Activated naive CD8-positive, alpha-beta T cell treated with anti-CD3 and anti-CD28 coated beads, Interleukin-2, amount 50 U/mL, for 24 hours (primary cell): ENCODE measurements at regions not wholly inside any gene's neighbourhood (a gene's known extent, or its start where the extent isn't known, plus 50 kb on each side); places are given as distances from the start of the nearest gene placed in this dataset.

Source experiments
- ATAC-seq: fragments of 150-1000 bp; cut with Tn5 transposase; one replicate; pipeline ENCODE4 v1.10.0; 2021
- DNase-seq: peaks from one replicate; pipeline ENCODE4 v3.0.0; 2021
- H3K27ac Mint-ChIP-seq: one replicate; pipeline ENCODE4 v1.8.0; 2021; ENCODE audit warnings: mild to moderate bottlenecking, mixed read lengths
- H3K27me3 Mint-ChIP-seq: one replicate; pipeline ENCODE4 v1.8.0; 2021; ENCODE audit warnings: mixed read lengths
- H3K36me3 Mint-ChIP-seq: one replicate; pipeline ENCODE4 v1.8.0; 2021; ENCODE audit warnings: low read depth, mixed read lengths
- H3K4me1 Mint-ChIP-seq: one replicate; pipeline ENCODE4 v1.8.0; 2021; ENCODE audit warnings: mixed read lengths
- H3K4me3 Mint-ChIP-seq: one replicate; pipeline ENCODE4 v1.8.0; 2021; ENCODE audit warnings: mild to moderate bottlenecking, moderate library complexity, mixed read lengths
- H3K9me3 Mint-ChIP-seq: one replicate; pipeline ENCODE4 v1.8.0; 2021; ENCODE audit warnings: mixed read lengths

DNA sequence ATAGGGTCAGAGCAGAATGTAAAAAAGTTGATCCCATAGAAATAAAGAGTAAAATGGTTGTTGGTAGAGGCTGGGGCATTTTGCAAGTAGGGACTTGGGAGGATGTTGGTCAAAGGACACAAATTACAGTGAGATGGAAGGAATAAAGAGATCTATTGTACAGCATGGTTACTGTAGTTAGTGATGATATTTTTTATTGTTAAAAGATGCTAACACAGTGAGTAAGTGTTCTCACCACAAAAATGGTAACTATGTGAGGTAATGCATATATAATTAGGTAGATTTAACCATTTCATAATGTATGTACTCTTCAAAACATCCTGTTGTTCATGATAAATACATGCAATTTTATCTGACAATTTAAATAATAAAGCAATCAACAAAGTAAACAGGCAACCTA, 280.7 kb upstream of the MAGI2 start:
- peaks cover 40% of the 10 kb centered on the region for H3K9me3 Mint-ChIP-seq
- no peak overlapping the region for H3K27ac Mint-ChIP-seq
- ATAC-seq (no peak), DNase-seq (no peak)
- no peaks in the 10 kb centered on the region for H3K27me3 Mint-ChIP-seq
- H3K36me3 Mint-ChIP-seq = no peaks in the 10 kb centered on the region
- H3K4me1 Mint-ChIP-seq = no peaks in the 10 kb centered on the region
- H3K4me3 Mint-ChIP-seq = no peak overlapping the region

DNA sequence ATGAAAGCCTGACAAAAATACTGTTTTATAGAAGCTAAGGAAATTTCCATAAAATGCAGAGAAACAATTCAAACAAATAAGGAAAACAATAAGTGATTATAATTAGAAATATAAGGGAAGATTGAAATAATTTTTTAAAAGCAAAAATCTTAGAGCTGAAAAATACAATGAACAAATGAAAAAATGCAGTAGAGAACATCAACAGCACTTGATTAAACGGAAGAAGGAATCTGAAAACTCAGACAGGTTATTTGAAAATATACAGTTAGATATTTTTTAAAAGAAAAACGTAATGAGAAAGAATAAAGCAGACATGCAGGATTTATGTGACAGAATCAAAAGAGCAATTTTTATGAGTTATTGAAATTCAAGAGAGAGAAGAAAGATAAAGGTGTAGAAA, 279.1 kb upstream of the MAGI2 start:
- no peak overlapping the region for H3K4me3 Mint-ChIP-seq
- no peak for ATAC-seq

DNA sequence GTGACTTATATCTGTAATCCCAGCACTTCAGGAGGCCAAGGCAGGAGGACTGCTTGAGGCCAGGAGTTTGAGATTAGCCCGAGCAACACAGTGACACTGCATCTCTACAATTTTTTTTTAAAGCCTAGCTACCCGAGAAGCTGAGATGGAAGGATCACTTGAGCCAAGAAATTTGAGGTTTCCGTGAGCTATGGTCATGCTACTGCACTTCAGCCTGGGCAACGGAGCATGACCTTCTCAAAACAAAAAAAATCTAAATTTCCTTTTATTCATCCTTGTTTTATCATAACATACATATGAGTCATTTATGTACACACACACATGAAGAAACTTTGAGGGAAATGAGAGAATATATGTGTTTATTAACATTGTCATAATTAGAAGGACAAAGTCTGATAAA, 277.5 kb upstream of the MAGI2 start:
- no peak for ATAC-seq
- no peak for DNase-seq
- Mint-ChIP-seq H3K36me3 (no peaks in the 10 kb centered on the region), H3K27ac (no peak overlapping the region), H3K9me3 (peaks cover 40% of the 10 kb centered on the region), H3K27me3 (no peaks in the 10 kb centered on the region), H3K4me3 (no peak overlapping the region), H3K4me1 (no peaks in the 10 kb centered on the region)

More for the DNA sequence above, 279.1 kb upstream of the MAGI2 start:
- Mint-ChIP-seq H3K4me1 (no peaks in the 10 kb centered on the region), H3K36me3 (no peaks in the 10 kb centered on the region), H3K27ac (no peak overlapping the region), H3K27me3 (no peaks in the 10 kb centered on the region), H3K9me3 (peaks cover 40% of the 10 kb centered on the region)
- no peak for DNase-seq

DNA sequence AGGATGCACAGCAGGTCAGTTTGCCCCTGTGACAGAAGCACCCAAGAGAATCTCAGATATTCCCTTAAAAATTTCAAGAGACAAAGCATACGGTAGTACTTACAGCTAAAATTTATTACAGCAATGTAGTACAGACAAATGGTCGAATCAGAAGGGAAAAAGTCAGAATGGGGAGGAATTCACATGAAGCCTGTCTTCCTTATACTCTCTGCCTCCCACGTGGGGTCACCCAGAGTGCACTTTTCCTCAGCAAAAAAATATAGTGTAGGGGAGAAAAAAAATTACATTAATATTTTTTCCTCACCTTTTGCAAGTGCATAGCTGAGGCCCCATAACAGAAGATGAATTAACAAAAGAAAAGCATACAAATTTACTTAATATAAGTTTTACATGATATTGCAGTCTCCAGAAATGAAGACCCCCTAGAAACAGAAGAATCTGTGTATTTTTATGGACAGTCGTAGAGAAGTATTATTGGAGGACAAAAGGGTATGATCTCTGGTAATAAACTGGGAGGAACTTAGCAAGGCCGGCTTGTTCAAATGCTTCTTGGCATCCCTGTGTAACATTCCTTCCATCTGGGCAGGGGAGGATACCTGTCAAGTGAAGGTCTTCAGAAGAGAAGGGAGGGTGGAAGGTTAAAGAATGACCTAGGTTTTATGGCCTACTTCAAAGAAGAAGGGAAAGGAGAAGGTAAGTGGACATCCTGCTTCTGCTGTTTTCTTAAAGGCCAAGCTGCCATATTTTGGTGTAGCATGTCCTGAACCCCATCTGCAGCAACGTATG, 270.6 kb upstream of the MAGI2 start:
- H3K4me3 Mint-ChIP-seq = no peak overlapping the region

DNA sequence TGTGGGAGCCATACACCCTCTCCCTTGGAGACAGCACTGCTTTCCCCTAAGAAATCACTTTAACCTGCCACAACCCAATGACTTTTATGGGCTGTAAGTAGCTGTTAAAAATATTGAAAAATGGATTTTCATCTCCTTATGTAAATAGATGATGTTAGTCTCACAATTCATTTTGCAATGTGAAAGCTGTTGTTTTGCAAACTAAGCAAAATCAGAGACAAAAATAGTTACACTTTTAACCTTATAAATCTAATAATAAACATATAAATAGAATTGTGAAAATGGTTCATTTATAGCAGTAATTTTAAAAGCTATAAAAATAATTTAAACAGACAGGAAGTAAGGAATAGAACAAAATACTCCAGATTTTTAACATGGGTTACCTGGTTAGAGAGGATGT, 268.8 kb upstream of the MAGI2 start:
- no peaks in the 10 kb centered on the region for H3K4me1 Mint-ChIP-seq
- H3K27me3 Mint-ChIP-seq = no peaks in the 10 kb centered on the region
- H3K4me3 Mint-ChIP-seq = no peak overlapping the region
- ATAC-seq (no peak), DNase-seq (no peak)
- no peak overlapping the region for H3K27ac Mint-ChIP-seq
- no peaks in the 10 kb centered on the region for H3K9me3 Mint-ChIP-seq
- H3K36me3 Mint-ChIP-seq = no peaks in the 10 kb centered on the region

More for the DNA sequence above, 270.6 kb upstream of the MAGI2 start:
- H3K36me3 Mint-ChIP-seq = no peaks in the 10 kb centered on the region
- no peak overlapping the region for H3K27ac Mint-ChIP-seq
- no peak for DNase-seq
- no peak for ATAC-seq
- H3K27me3 Mint-ChIP-seq = no peaks in the 10 kb centered on the region
- H3K4me1 Mint-ChIP-seq = no peaks in the 10 kb centered on the region
- no peaks in the 10 kb centered on the region for H3K9me3 Mint-ChIP-seq

DNA sequence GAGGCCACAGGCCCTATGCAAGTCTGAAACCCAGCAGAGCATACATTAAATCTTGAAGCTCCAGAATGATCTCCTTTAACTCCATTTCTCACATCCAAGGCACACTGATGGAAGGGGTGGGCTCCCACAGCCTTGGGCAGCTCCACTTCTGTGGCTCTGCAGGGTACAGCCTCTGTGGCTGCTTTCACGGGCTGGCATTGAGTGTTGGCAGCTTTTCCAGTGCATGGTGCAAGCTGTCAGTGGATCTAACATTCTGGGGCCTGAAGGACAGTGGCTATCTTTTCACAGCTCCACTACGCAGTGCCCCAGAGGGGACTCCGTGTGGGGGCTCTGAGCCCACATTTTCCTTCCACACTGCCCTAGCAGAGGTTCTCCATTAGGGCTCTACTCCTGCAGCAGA, 265.7 kb upstream of the MAGI2 start:
- Mint-ChIP-seq H3K27me3 (no peaks in the 10 kb centered on the region), H3K36me3 (no peaks in the 10 kb centered on the region), H3K9me3 (no peaks in the 10 kb centered on the region), H3K4me3 (no peak overlapping the region), H3K4me1 (no peaks in the 10 kb centered on the region), H3K27ac (no peak overlapping the region)
- DNase-seq = no peak
- ATAC-seq = no peak

DNA sequence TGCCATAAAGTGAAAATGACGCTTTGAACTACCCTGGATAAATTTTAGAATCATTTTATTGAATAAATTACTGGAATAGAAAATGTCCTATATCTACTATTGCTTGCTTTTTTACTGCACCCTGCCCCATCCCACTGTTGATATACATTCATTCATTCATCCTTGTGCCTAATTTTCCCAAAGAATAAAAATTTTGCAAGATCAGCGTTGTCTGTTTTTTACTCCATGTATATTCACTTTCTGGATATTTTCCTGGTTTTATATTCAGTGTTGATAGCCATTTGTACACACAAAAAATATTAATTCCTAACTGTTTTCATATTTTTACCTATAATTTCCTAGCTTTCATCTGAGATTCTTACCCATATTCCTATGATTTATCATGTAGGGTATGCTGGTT, 262.9 kb upstream of the MAGI2 start:
- Mint-ChIP-seq H3K9me3 (no peaks in the 10 kb centered on the region), H3K4me1 (no peaks in the 10 kb centered on the region), H3K27me3 (no peaks in the 10 kb centered on the region), H3K4me3 (no peak overlapping the region), H3K27ac (no peak overlapping the region), H3K36me3 (no peaks in the 10 kb centered on the region)
- ATAC-seq (no peak), DNase-seq (no peak)

DNA sequence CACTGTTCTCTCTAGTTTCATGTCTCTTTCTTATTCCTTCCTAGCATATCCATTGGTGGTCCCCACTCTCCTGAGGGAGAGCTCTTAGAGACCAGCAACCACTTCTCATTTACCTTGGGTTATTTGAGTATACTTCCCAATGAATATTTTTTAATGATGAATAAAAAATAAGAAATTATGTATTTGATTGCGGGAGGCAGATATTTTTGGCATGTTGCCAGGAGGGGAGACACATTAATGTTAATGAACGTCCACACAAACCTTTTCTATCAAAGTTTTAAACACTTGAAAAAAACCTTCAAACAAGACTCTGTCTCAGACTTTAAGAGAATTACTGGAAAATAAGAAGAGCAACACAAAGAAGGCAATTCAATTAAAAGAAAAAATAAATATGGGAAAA, 260.6 kb upstream of the MAGI2 start:
- H3K4me3 Mint-ChIP-seq = no peak overlapping the region
- DNase-seq = no peak
- no peaks in the 10 kb centered on the region for H3K4me1 Mint-ChIP-seq
- ATAC-seq = no peak
- no peaks in the 10 kb centered on the region for H3K36me3 Mint-ChIP-seq
- no peak overlapping the region for H3K27ac Mint-ChIP-seq
- H3K9me3 Mint-ChIP-seq = no peaks in the 10 kb centered on the region
- H3K27me3 Mint-ChIP-seq = no peaks in the 10 kb centered on the region

DNA sequence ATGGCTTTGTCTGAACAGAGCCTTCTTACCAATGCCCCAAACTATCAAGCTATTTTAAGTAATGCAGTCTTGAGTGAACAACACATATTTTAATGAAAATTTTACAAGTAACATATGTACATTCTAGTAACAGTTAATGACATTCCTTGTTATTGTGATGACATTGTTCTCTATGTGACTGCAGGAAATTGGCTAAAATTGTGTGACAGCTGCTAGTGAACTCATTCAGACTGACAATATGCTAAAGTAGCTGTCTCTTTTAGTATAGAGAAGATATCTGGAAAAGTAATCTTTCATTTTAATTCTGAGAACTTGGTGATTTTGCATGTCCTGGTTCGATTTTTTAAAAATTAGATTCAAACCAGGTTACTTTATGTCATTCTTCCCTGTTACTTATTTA, 259.8 kb upstream of the MAGI2 start:
- H3K27me3 Mint-ChIP-seq = no peaks in the 10 kb centered on the region

DNA sequence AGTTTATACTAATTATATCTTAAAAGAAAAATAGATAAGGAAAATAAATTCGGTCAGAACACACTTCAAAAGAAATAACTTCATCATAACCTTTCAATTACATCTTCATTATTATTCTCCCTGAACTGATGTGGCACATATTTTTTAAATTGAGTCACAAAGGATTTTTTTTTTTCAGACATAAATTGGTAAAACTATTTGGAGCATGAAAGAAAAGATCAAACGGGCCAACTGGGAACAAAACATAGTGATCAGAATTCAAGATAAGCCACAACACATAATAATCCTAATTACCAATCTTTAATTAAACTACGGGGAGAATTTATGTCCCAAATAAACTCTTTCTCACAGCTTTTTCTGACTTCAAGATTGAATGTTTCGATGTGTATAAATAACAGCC, 258.2 kb upstream of the MAGI2 start:
- no peak for ATAC-seq
- no peak overlapping the region for H3K4me3 Mint-ChIP-seq

More for the DNA sequence above, 259.8 kb upstream of the MAGI2 start:
- Mint-ChIP-seq H3K36me3 (no peaks in the 10 kb centered on the region), H3K27ac (no peak overlapping the region), H3K4me1 (no peaks in the 10 kb centered on the region), H3K4me3 (no peak overlapping the region), H3K9me3 (no peaks in the 10 kb centered on the region)
- ATAC-seq (no peak), DNase-seq (no peak)

DNA sequence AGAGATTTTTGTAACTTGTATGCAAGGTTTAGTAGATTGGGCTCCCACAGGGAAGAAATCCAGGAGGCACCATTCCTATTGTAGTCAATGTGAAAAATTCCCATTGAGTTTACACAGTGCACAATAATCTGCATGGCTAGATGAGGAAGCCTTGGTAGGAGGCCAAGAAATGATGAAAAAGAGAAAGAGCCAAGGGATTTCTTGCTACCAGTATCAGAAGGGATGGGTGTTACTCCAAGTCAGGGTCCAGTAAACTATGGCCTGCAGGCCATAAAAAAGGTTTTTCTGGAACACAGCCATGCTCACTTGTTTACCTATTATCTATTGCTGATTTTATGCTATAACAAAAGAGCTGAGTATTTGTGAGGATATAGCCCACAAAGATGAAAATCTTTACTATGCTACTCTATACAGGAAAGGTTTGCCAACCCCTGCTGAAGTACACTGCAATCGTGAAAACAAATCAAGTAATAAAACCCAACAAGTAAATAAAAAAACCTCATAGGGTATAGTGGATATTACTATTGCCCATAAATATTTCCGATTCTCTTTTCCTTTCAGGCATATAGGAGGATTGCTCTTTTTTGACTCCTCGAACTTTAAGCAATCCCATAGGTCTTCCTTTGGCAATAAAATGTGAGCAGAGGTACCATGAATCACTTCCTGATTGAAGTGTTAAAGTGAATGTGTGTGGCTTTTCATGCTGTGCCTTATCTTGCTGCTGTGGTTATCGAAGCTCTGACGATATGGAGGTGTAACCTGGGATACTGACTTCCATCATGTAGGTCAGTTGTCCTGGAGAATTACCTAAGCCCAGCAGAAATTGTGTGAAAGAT, 256.3 kb upstream of the MAGI2 start:
- no peaks in the 10 kb centered on the region for H3K9me3 Mint-ChIP-seq
- ATAC-seq (no peak), DNase-seq (no peak)
- H3K4me1 Mint-ChIP-seq = no peaks in the 10 kb centered on the region
- no peaks in the 10 kb centered on the region for H3K36me3 Mint-ChIP-seq
- no peak overlapping the region for H3K27ac Mint-ChIP-seq
- H3K4me3 Mint-ChIP-seq = no peak overlapping the region
- H3K27me3 Mint-ChIP-seq = no peaks in the 10 kb centered on the region

More for the DNA sequence above, 258.2 kb upstream of the MAGI2 start:
- DNase-seq = no peak
- no peaks in the 10 kb centered on the region for H3K4me1 Mint-ChIP-seq
- H3K9me3 Mint-ChIP-seq = no peaks in the 10 kb centered on the region
- no peaks in the 10 kb centered on the region for H3K36me3 Mint-ChIP-seq
- H3K27ac Mint-ChIP-seq = no peak overlapping the region
- no peaks in the 10 kb centered on the region for H3K27me3 Mint-ChIP-seq

DNA sequence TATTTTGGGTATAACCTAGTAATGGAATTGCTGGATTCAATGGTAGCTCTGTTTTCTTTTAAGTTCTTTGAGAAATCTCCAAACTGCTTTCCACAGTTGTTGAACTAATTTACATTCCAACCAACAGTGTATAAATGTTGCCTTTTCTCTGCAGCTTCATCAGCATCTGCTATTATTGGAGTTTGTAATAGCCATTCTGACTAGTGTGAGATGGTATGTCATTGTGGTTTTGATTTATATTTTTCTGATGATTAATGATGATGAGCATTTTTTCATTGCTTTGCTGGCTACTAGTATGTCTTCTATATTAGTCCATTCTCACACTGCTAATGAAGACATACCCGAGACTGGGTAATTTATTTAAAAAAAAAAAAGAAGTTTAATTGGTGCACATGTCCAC, 248.6 kb upstream of the MAGI2 start:
- Mint-ChIP-seq H3K36me3 (no peaks in the 10 kb centered on the region), H3K4me3 (no peak overlapping the region), H3K4me1 (no peaks in the 10 kb centered on the region), H3K27ac (no peak overlapping the region), H3K27me3 (no peaks in the 10 kb centered on the region), H3K9me3 (no peaks in the 10 kb centered on the region)
- ATAC-seq = no peak
- DNase-seq = no peak

DNA sequence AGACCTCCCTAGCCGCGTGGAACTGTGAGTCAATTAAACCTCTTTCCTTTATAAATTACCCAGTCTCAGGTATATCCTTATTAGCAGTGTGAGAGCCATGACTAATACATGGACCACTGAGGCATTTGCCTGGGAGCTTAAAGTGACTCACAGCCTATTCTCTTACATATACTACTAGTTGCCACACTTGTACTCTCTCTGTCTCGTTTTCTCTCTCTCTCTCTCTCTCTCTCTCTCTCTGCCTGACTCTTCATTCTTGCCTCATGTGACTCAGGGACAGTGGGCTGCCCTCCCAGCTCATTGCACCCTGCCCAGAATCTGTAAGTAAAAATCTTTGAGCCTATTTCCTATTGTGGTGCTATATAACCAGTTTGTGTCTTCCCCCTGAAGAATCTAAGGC, 238.5 kb upstream of the MAGI2 start:
- no peaks in the 10 kb centered on the region for H3K9me3 Mint-ChIP-seq
- ATAC-seq = peak; percentile 57

DNA sequence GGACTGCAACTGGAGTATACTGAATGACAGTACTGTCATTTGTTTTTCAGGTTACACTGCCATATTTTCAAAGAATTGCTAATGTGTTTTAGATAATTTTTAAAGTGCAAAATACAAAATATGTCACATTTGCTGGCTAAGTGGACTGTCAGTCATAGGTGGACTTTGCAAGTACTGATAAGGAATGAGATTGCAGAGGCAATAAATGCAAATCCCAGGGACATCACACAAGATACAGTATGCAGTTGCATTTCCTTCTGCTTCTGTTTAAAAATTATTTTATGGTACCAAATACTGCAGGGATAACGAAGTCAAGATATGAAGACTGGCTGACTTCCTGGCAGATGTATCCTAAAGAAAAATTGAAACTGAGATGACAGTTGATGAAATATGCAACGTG, 237.6 kb upstream of the MAGI2 start:
- Mint-ChIP-seq H3K36me3 (no peaks in the 10 kb centered on the region), H3K27ac (no peak overlapping the region), H3K4me3 (no peak overlapping the region), H3K4me1 (no peaks in the 10 kb centered on the region), H3K27me3 (no peaks in the 10 kb centered on the region), H3K9me3 (no peaks in the 10 kb centered on the region)
- no peak for ATAC-seq
- DNase-seq = no peak

More for the DNA sequence above, 238.5 kb upstream of the MAGI2 start:
- Mint-ChIP-seq H3K27ac (no peak overlapping the region), H3K27me3 (no peaks in the 10 kb centered on the region), H3K36me3 (no peaks in the 10 kb centered on the region), H3K4me3 (no peak overlapping the region), H3K4me1 (no peaks in the 10 kb centered on the region)
- no peak for DNase-seq

DNA sequence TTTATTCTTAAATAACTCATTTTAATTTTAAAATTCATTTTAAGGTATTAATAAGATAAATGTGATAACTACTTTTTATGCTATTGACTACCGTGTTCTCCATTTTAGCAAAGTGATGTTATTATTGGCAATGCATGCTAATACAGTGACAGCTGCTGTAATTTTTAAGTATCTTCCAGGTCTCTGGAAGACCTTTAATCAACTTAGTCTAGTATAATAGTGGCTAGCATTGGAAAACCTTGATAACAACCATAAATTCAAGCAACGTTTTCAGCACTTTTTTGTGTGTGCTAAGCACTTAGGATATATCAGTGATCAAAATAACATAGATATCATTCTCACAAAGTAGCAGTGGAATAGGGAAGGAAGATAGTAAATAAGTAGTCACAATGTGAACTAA, 230.9 kb upstream of the MAGI2 start:
- no peaks in the 10 kb centered on the region for H3K4me1 Mint-ChIP-seq
- peaks cover 4% of the 10 kb centered on the region for H3K9me3 Mint-ChIP-seq
- H3K4me3 Mint-ChIP-seq = no peak overlapping the region
- ATAC-seq = no peak
- no peak overlapping the region for H3K27ac Mint-ChIP-seq
- no peaks in the 10 kb centered on the region for H3K27me3 Mint-ChIP-seq
- DNase-seq = no peak
- no peaks in the 10 kb centered on the region for H3K36me3 Mint-ChIP-seq
